HepG2 (cell line): ENCODE measurements at regions not wholly inside any gene's neighbourhood (a gene's known extent, or its start where the extent isn't known, plus 50 kb on each side); places are given as distances from the start of the nearest gene placed in this dataset.
"Not testable (repeated sequence)": the region's sequence is repeated elsewhere in the genome, so short reads cannot be mapped to it uniquely, and the experiment has no call there.

Experiments
- ATAC-seq: fragments of 200-7000 bp; cut with Tn5 transposase; 3 replicates; pipeline ENCODE4 v1.9.1; 2020; ENCODE audit warnings: mild to moderate bottlenecking, moderate library complexity
- BruUV-seq: library from RNA; stranded (reverse); fragments of 400-500 nt; replicated peaks from 2 replicates; lab custom pipeline; 2021; lab: Mats Ljungman, UMichigan
- CTCF ChIA-PET: fragments of 300-600 bp; formaldehyde crosslinking; extraction: SDS; loops from one replicate; lab custom pipeline; 2021; ENCODE audit warnings: low total read pairs, inconsistent platforms, low intra/inter-chr PET ratio; lab: Yijun Ruan, JAX
- POLR2A ChIA-PET: fragments of 350-600 bp; sonication (Branson Sonifier 250); formaldehyde crosslinking; loops from one replicate; lab custom pipeline; 2020; ENCODE audit warnings: antibody characterized with exemption, inconsistent platforms; lab: Yijun Ruan, JAX
- DNase-seq: peaks from one replicate; pipeline ENCODE4 v3.0.0-alpha.2; 2015; ENCODE audit warnings: low spot score
- FAIRE-seq: peaks from 3 replicates; lab custom pipeline; 2011; peaks lifted over from hg19 to GRCh38; lab: Jason Lieb, UNC
- H2AFZ ChIP-seq: one replicate; pipeline ENCODE4 v1.6.1; 2011; ENCODE audit warnings: low read length, inconsistent platforms
- H3K27ac ChIP-seq: fragments of 300-600 bp; 3 replicates; pipeline ENCODE4 v1.8.0; 2011; ENCODE audit warnings: mixed run types, mild to moderate bottlenecking, mixed read lengths, low read length, inconsistent platforms; ENCODE audit not compliant: insufficient read depth; ENCODE audit errors: extremely low read length
- H3K27me3 ChIP-seq, 2 experiments: fragments of 200-600 bp in 1 of 2; 2 replicates in 1 of 2; 3 replicates in 1 of 2; pipeline versions ENCODE4 v1.6.0 to v1.8.0; 2011; ENCODE audit warnings: low read length in 2 of 2, mild to moderate bottlenecking in 2 of 2, moderate library complexity in 2 of 2, inconsistent platforms in 1 of 2; ENCODE audit not compliant: insufficient read depth in 2 of 2, control insufficient read depth in 1 of 2
- H3K36me3 ChIP-seq, 2 experiments: fragments of 200-600 bp in 1 of 2; replicated peaks in 1 of 2; 2 replicates in 1 of 2; 3 replicates in 1 of 2; pipeline versions ENCODE4 v1.5.1 to v1.8.0; 2011; ENCODE audit warnings: low read length in 2 of 2, inconsistent platforms in 1 of 2; ENCODE audit not compliant: insufficient read depth in 2 of 2, control insufficient read depth in 1 of 2
- H3K4me1 ChIP-seq: 2 replicates; pipeline ENCODE4 v1.5.1; 2012; ENCODE audit warnings: low read length, inconsistent platforms; ENCODE audit not compliant: insufficient read depth
- H3K4me2 ChIP-seq: 2 replicates; pipeline ENCODE4 v1.6.0; 2011; ENCODE audit warnings: low read depth, low read length, inconsistent platforms
- H3K4me3 ChIP-seq, 3 experiments: fragments of 200-600 bp in 1 of 3; sonication (generic), shearing (Covaris generic) in 1 of 3; replicated peaks in 1 of 3; 2 replicates each; pipeline ENCODE4 v1.5.1; 2011 to 2016; ENCODE audit warnings: low read length in 3 of 3, inconsistent platforms in 2 of 3, low read depth in 2 of 3, mild to moderate bottlenecking in 2 of 3, control low read depth in 1 of 3, mixed read lengths in 1 of 3; ENCODE audit not compliant: insufficient read depth in 1 of 3
- H3K79me2 ChIP-seq: one replicate; pipeline ENCODE4 v1.6.1; 2011; ENCODE audit warnings: low read length, inconsistent platforms; ENCODE audit not compliant: insufficient read depth
- H3K9ac ChIP-seq: 2 replicates; pipeline ENCODE4 v1.6.0; 2011; ENCODE audit warnings: mild to moderate bottlenecking, low read depth, low read length, inconsistent platforms; ENCODE audit not compliant: insufficient read depth
- H3K9me3 ChIP-seq: 2 replicates; pipeline ENCODE4 v1.5.1; 2012; ENCODE audit warnings: mild to moderate bottlenecking, low read length
- H4K20me1 ChIP-seq: 2 replicates; pipeline ENCODE4 v1.6.0; 2011; ENCODE audit warnings: inconsistent platforms, mild to moderate bottlenecking, low read length, moderate library complexity; ENCODE audit not compliant: insufficient read depth
- GABPA ChIP-seq, 2 experiments: IDR thresholded peaks; 2 replicates each; pipeline ENCODE4 v1.6.1; 2011 to 2016; ENCODE audit warnings: low read depth in 2 of 2, low read length in 1 of 2, missing biosample characterization in 1 of 2, missing genetic modification characterization in 1 of 2
- IRX3 ChIP-seq: sonication (generic); formaldehyde crosslinking; IDR thresholded peaks from 2 replicates; pipeline ENCODE4 v1.8.1; 2023; ENCODE audit warnings: mild to moderate bottlenecking, low read depth, missing genetic modification reagents, borderline replicate concordance
- RAD51 ChIP-seq: fragments of 450-650 bp; IDR thresholded peaks from 2 replicates; pipeline ENCODE4 v1.6.1; 2016; ENCODE audit warnings: borderline replicate concordance
- ZC3H13 ChIP-seq: sonication (generic); formaldehyde crosslinking; IDR thresholded peaks from 2 replicates; pipeline ENCODE4 v1.8.1; 2023; ENCODE audit warnings: mild to moderate bottlenecking, missing genetic modification reagents, moderate library complexity
- ZNF563 ChIP-seq: sonication (generic); formaldehyde crosslinking; IDR thresholded peaks from 2 replicates; pipeline ENCODE4 v1.8.0; 2022; ENCODE audit warnings: mild to moderate bottlenecking, moderate library complexity, missing genetic modification reagents
- ZNF761 ChIP-seq: sonication (generic); formaldehyde crosslinking; conservative IDR thresholded peaks from 2 replicates; pipeline ENCODE4 v1.4.0; 2020; ENCODE audit warnings: mild to moderate bottlenecking, missing genetic modification reagents
- WGBS: methylation state at CpG from one replicate; pipeline ENCODE4 v1.1.6; 2017; ENCODE audit warnings: low lambda C conversion rate; 5-methylcytosine and 5-hydroxymethylcytosine counted together
- in situ Hi-C: cut with HindIII; loops from 2 replicates; pipeline ENCODE4 v1.10.0; 2017; ENCODE audit warnings: low pct_unique_long_range_greater_than_20kb; ENCODE audit not compliant: extremely low pct_ligation_motif_present
- intact Hi-C: fragments of 100-400 bp; cut with micrococcal nuclease; formaldehyde crosslinking; loops from one replicate; pipeline ENCODE4 v1.10.0; 2022; ENCODE audit not compliant: unreplicated experiment
- TF ChIP-seq, protein P1 (sequence below): sonication (generic); formaldehyde crosslinking; IDR thresholded peaks from 2 replicates; pipeline ENCODE4 v1.5.0; 2020; ENCODE audit warnings: mild to moderate bottlenecking, missing genetic modification reagents, borderline replicate concordance

DNA sequence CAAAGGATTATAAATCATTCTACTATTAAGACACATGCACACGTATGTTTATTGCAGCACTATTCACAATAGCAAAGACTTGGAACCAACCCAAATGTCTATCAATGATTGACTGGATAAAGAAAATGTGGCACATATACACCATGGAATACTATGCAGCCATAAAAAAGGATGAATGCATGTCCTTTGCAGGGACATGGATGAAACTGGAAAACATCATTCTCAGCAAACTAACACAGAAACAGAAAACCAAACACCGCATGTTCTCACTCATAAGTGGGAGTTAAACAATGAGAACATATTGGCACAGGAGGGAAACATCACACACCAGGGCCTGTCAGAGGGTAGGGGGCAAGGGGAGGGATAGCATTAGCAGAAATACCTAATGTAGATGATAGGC lies 646.7 kb upstream of the ARRDC3 start:
- H3K27ac ChIP-seq, H3K36me3 ChIP-seq, H3K27me3 ChIP-seq, DNase-seq, POLR2A ChIA-PET, H4K20me1 ChIP-seq, FAIRE-seq, H3K79me2 ChIP-seq, BruUV-seq, H2AFZ ChIP-seq, H3K9ac ChIP-seq, H3K9me3 ChIP-seq, ATAC-seq, H3K4me3 ChIP-seq, CTCF ChIA-PET, in situ Hi-C loops, H3K4me2 ChIP-seq, H3K4me1 ChIP-seq, intact Hi-C loops: not testable (repeated sequence)
- WGBS, result 52% methylated on average over 2 of the region's 2 CpGs

DNA sequence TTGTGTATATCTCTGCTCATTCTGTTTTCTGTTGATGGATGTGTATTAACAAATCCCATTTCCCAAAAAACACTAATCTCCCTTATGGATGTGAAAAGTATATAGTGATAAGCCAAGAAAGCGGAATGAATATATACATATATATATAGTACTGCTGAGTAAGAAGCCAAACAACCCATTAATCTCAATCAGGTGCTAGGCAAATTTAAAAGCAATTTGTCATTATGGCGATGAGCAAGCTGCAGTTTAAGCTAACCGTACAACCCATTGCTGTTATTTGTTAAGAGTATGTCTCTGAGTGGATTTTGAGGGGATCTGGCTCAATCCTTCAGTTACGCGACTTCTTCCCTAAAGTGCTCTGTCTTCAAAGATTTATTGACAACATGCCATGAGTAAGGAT lies 640.4 kb upstream of the ARRDC3 start:
- H3K79me2 ChIP-seq, result no peaks in the 10 kb centered on the region
- BruUV-seq, result no TSS peak
- DNase-seq (no peak), ATAC-seq (no peak), FAIRE-seq (no peak)
- H3K36me3 ChIP-seq, result no peaks in the 10 kb centered on the region
- no peaks in the 10 kb centered on the region for H3K27me3 ChIP-seq
- ChIA-PET CTCF (no interaction called here), POLR2A (no interaction called here)
- no peaks in the 10 kb centered on the region for H3K4me1 ChIP-seq
- no peaks in the 10 kb centered on the region for H3K9me3 ChIP-seq
- no peak overlapping the region for H3K4me2 ChIP-seq
- in situ Hi-C loops, result no loop called here
- H3K9ac ChIP-seq, result no peak overlapping the region
- no peaks in the 10 kb centered on the region for H4K20me1 ChIP-seq
- no peak overlapping the region for H3K27ac ChIP-seq
- intact Hi-C loops, result no loop called here
- 10% methylated on average over 5 of the region's 5 CpGs for WGBS
- no peak overlapping the region for H3K4me3 ChIP-seq
- H2AFZ ChIP-seq, result no peak overlapping the region
- TF ChIP-seq ZNF761, result no peak
- no peak for TF ChIP-seq IRX3
- TF ChIP-seq, protein P1, sequence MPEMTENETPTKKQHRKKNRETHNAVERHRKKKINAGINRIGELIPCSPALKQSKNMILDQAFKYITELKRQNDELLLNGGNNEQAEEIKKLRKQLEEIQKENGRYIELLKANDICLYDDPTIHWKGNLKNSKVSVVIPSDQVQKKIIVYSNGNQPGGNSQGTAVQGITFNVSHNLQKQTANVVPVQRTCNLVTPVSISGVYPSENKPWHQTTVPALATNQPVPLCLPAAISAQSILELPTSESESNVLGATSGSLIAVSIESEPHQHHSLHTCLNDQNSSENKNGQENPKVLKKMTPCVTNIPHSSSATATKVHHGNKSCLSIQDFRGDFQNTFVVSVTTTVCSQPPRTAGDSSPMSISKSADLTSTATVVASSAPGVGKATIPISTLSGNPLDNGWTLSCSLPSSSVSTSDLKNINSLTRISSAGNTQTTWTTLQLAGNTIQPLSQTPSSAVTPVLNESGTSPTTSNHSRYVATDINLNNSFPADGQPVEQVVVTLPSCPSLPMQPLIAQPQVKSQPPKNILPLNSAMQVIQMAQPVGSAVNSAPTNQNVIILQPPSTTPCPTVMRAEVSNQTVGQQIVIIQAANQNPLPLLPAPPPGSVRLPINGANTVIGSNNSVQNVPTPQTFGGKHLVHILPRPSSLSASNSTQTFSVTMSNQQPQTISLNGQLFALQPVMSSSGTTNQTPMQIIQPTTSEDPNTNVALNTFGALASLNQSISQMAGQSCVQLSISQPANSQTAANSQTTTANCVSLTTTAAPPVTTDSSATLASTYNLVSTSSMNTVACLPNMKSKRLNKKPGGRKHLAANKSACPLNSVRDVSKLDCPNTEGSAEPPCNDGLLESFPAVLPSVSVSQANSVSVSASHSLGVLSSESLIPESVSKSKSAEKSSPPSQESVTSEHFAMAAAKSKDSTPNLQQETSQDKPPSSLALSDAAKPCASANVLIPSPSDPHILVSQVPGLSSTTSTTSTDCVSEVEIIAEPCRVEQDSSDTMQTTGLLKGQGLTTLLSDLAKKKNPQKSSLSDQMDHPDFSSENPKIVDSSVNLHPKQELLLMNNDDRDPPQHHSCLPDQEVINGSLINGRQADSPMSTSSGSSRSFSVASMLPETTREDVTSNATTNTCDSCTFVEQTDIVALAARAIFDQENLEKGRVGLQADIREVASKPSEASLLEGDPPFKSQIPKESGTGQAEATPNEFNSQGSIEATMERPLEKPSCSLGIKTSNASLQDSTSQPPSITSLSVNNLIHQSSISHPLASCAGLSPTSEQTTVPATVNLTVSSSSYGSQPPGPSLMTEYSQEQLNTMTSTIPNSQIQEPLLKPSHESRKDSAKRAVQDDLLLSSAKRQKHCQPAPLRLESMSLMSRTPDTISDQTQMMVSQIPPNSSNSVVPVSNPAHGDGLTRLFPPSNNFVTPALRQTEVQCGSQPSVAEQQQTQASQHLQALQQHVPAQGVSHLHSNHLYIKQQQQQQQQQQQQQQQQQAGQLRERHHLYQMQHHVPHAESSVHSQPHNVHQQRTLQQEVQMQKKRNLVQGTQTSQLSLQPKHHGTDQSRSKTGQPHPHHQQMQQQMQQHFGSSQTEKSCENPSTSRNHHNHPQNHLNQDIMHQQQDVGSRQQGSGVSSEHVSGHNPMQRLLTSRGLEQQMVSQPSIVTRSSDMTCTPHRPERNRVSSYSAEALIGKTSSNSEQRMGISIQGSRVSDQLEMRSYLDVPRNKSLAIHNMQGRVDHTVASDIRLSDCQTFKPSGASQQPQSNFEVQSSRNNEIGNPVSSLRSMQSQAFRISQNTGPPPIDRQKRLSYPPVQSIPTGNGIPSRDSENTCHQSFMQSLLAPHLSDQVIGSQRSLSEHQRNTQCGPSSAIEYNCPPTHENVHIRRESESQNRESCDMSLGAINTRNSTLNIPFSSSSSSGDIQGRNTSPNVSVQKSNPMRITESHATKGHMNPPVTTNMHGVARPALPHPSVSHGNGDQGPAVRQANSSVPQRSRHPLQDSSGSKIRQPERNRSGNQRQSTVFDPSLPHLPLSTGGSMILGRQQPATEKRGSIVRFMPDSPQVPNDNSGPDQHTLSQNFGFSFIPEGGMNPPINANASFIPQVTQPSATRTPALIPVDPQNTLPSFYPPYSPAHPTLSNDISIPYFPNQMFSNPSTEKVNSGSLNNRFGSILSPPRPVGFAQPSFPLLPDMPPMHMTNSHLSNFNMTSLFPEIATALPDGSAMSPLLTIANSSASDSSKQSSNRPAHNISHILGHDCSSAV (CRISPR knock-in tag), result no peak
- TF ChIP-seq RAD51, result no peak
- no peak for TF ChIP-seq ZNF563 (CRISPR knock-in tag)
- no peak for TF ChIP-seq ZC3H13 (CRISPR knock-in tag)
- TF ChIP-seq GABPA (IDR thresholded peaks at IDR 0.05; ENCODE audit: low read depth, low read length), result no peak
- TF ChIP-seq GABPA (CRISPR knock-in tag; IDR thresholded peaks at IDR 0.05; ENCODE audit: low read depth), result no peak
